ENCODE measurements at regions not wholly inside any gene's neighbourhood (a gene's known extent, or its start where the extent isn't known, plus 50 kb on each side); places are given as distances from the start of the nearest gene placed in this dataset.
"Not testable (repeated sequence)": the region's sequence is repeated elsewhere in the genome, so short reads cannot be mapped to it uniquely, and the experiment has no call there.

GRCh38 chr4:55712835-55713234 is 76.7 kb upstream of the NMU start:
- H3K14ac ChIP-seq (ENCODE audit: low read length); H3K27ac ChIP-seq (replicated peaks; ENCODE audit: low read length); H2BK120ac ChIP-seq (ENCODE audit: low read depth, low read length); H2BK15ac ChIP-seq (ENCODE audit: low read length); H3K9me3 ChIP-seq (replicated peaks in 1 of 2; ENCODE audit: control insufficient read depth in 2 of 2, insufficient read depth in 1 of 2, low read depth in 1 of 2, low read length in 2 of 2); H3K4ac ChIP-seq (ENCODE audit: low read length); H2BK12ac ChIP-seq (ENCODE audit: low read length); H3K23ac ChIP-seq (ENCODE audit: low read depth, low read length, poor library complexity); H3K4me2 ChIP-seq (ENCODE audit: insufficient read depth, low read length, poor library complexity, severe bottlenecking); H4K8ac ChIP-seq (ENCODE audit: low read depth, low read length); H3K36me3 ChIP-seq (replicated peaks in 1 of 2; ENCODE audit: control insufficient read depth in 2 of 2, insufficient read depth in 2 of 2, low read length in 2 of 2); H3K18ac ChIP-seq (ENCODE audit: low read length); H2BK5ac ChIP-seq (ENCODE audit: low read length); H4K91ac ChIP-seq (ENCODE audit: low read depth, low read length, poor library complexity); H3K27me3 ChIP-seq (ENCODE audit: control insufficient read depth in 3 of 3, insufficient read depth in 3 of 3, low read depth in 1 of 3, low read length in 3 of 3); H2AK5ac ChIP-seq (ENCODE audit: low read depth, low read length); H3K9ac ChIP-seq (ENCODE audit: low read depth, low read length, poor library complexity); H3K4me1 ChIP-seq (ENCODE audit: control insufficient read depth in 2 of 2, insufficient read depth in 1 of 2, low read depth in 1 of 2, low read length in 2 of 2); H3K79me1 ChIP-seq (ENCODE audit: low read depth, low read length); H2AFZ ChIP-seq (ENCODE audit: low read length); DNase-seq (ENCODE audit: low spot score); H3K4me3 ChIP-seq (ENCODE audit: low read length in 2 of 2): not testable (repeated sequence)
- no CpG with 5 or more reads among the region's 2 CpGs for WGBS, 2 donors (ENCODE audit: extremely low coverage in 2 of 2, insufficient read length in 2 of 2, insufficient replicate concordance in 1 of 2)

GRCh38 chr4:55721651-55722050 is 85.6 kb upstream of the NMU start:
- no peak overlapping the region for H3K23ac ChIP-seq (ENCODE audit: low read depth, low read length, poor library complexity)
- no peak overlapping the region for H3K27ac ChIP-seq (replicated peaks; ENCODE audit: low read length)
- H3K79me1 ChIP-seq (ENCODE audit: low read depth, low read length) = no peaks in the 10 kb centered on the region
- H3K4ac ChIP-seq (ENCODE audit: low read length) = no peak overlapping the region
- no peak overlapping the region for H3K9ac ChIP-seq (ENCODE audit: low read depth, low read length, poor library complexity)
- H2BK15ac ChIP-seq (ENCODE audit: low read length) = no peak overlapping the region
- H4K91ac ChIP-seq (ENCODE audit: low read depth, low read length, poor library complexity) = no peak overlapping the region
- no peak overlapping the region for H4K8ac ChIP-seq (ENCODE audit: low read depth, low read length)
- no peaks in the 10 kb centered on the region for H3K4me1 ChIP-seq (ENCODE audit: control insufficient read depth in 2 of 2, insufficient read depth in 1 of 2, low read depth in 1 of 2, low read length in 2 of 2)
- H3K4me2 ChIP-seq (ENCODE audit: insufficient read depth, low read length, poor library complexity, severe bottlenecking) = no peak overlapping the region
- no peaks in the 10 kb centered on the region for H3K9me3 ChIP-seq (replicated peaks in 1 of 2; ENCODE audit: control insufficient read depth in 2 of 2, insufficient read depth in 1 of 2, low read depth in 1 of 2, low read length in 2 of 2)
- DNase-seq (ENCODE audit: low spot score) = no peak
- H3K36me3 ChIP-seq (replicated peaks in 1 of 2; ENCODE audit: control insufficient read depth in 2 of 2, insufficient read depth in 2 of 2, low read length in 2 of 2) = no peaks in the 10 kb centered on the region
- no peak overlapping the region for H2BK120ac ChIP-seq (ENCODE audit: low read depth, low read length)
- no peak overlapping the region for H2AK5ac ChIP-seq (ENCODE audit: low read depth, low read length)
- peaks cover 0 to 2% (median 0%) of the 10 kb centered on the region in 3 experiments for H3K27me3 ChIP-seq (ENCODE audit: control insufficient read depth in 3 of 3, insufficient read depth in 3 of 3, low read depth in 1 of 3, low read length in 3 of 3)
- H2BK12ac ChIP-seq (ENCODE audit: low read length) = no peak overlapping the region
- no peak overlapping the region for H3K14ac ChIP-seq (ENCODE audit: low read length)
- H2AFZ ChIP-seq (ENCODE audit: low read length) = no peak overlapping the region
- H3K18ac ChIP-seq (ENCODE audit: low read length) = no peak overlapping the region
- no peak overlapping the region for H2BK5ac ChIP-seq (ENCODE audit: low read length)
- H3K4me3 ChIP-seq (ENCODE audit: low read length in 2 of 2) = no peak overlapping the region

- H4K91ac ChIP-seq (ENCODE audit: low read depth, low read length, poor library complexity) = no peak overlapping the region
- H3K4me1 ChIP-seq (ENCODE audit: control insufficient read depth in 2 of 2, insufficient read depth in 1 of 2, low read depth in 1 of 2, low read length in 2 of 2) = no peaks in the 10 kb centered on the region
- no CpG with 5 or more reads among the region's 6 CpGs for WGBS, 2 donors (ENCODE audit: extremely low coverage in 2 of 2, insufficient read length in 2 of 2, insufficient replicate concordance in 1 of 2)
- H3K4ac ChIP-seq (ENCODE audit: low read length) = no peak overlapping the region
- H3K27me3 ChIP-seq (ENCODE audit: control insufficient read depth in 3 of 3, insufficient read depth in 3 of 3, low read depth in 1 of 3, low read length in 3 of 3) = peaks cover 0 to 2% (median 0%) of the 10 kb centered on the region in 3 experiments
- H3K23ac ChIP-seq (ENCODE audit: low read depth, low read length, poor library complexity) = no peak overlapping the region
- DNase-seq (ENCODE audit: low spot score) = no peak
- no peaks in the 10 kb centered on the region for H3K79me1 ChIP-seq (ENCODE audit: low read depth, low read length)
- H2BK120ac ChIP-seq (ENCODE audit: low read depth, low read length) = no peak overlapping the region
- peak overlapping the region in 1 of 2 donors; percentile 36 for H3K4me3 ChIP-seq (ENCODE audit: low read length in 2 of 2)
- no peak overlapping the region for H3K9ac ChIP-seq (ENCODE audit: low read depth, low read length, poor library complexity)
- no peak overlapping the region for H3K14ac ChIP-seq (ENCODE audit: low read length)
- H3K27ac ChIP-seq (replicated peaks; ENCODE audit: low read length) = no peak overlapping the region
- no peak overlapping the region for H2BK5ac ChIP-seq (ENCODE audit: low read length)
- no peak overlapping the region for H3K18ac ChIP-seq (ENCODE audit: low read length)
- no peak overlapping the region for H2BK15ac ChIP-seq (ENCODE audit: low read length)
- H3K4me2 ChIP-seq (ENCODE audit: insufficient read depth, low read length, poor library complexity, severe bottlenecking) = no peak overlapping the region
- H4K8ac ChIP-seq (ENCODE audit: low read depth, low read length) = no peak overlapping the region
- H2BK12ac ChIP-seq (ENCODE audit: low read length) = no peak overlapping the region
- H3K36me3 ChIP-seq (replicated peaks in 1 of 2; ENCODE audit: control insufficient read depth in 2 of 2, insufficient read depth in 2 of 2, low read length in 2 of 2) = no peaks in the 10 kb centered on the region
- H2AFZ ChIP-seq (ENCODE audit: low read length) = no peak overlapping the region
- H2AK5ac ChIP-seq (ENCODE audit: low read depth, low read length) = no peak overlapping the region
- H3K9me3 ChIP-seq (replicated peaks in 1 of 2; ENCODE audit: control insufficient read depth in 2 of 2, insufficient read depth in 1 of 2, low read depth in 1 of 2, low read length in 2 of 2) = no peaks in the 10 kb centered on the region
Observed at GRCh38 chr4:55722132-55722531, 86.0 kb upstream of the NMU start.

DNA sequence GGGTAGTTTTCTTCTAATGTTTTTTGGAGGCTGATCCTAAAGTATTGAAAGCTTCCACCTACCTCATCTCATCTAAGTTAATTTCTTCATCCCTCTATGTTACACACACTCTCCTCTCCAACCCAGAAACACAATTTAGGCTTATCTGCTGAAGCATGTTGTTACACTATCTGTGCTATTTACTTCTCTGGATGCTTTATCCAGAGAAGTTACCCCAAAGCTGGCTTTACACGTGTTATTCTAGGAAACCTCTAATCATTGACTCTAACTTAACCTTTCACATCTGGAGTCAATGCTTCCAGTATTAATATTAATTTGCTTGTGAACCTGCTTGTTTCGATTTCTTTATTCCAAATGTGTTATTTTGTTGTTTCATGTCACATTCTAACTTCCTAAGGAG is 87.3 kb upstream of the NMU start:
- Histone ChIP-seq H3K14ac (ENCODE audit: low read length) (no peak overlapping the region), H3K18ac (ENCODE audit: low read length) (no peak overlapping the region), H3K4me3 (ENCODE audit: low read length in 2 of 2) (no peak overlapping the region), H2BK120ac (ENCODE audit: low read depth, low read length) (no peak overlapping the region), H3K4me1 (ENCODE audit: control insufficient read depth in 2 of 2, insufficient read depth in 1 of 2, low read depth in 1 of 2, low read length in 2 of 2) (no peaks in the 10 kb centered on the region), H2BK5ac (ENCODE audit: low read length) (no peak overlapping the region), H4K91ac (ENCODE audit: low read depth, low read length, poor library complexity) (no peak overlapping the region), H3K27ac (replicated peaks; ENCODE audit: low read length) (no peak overlapping the region), H2BK15ac (ENCODE audit: low read length) (no peak overlapping the region), H3K79me1 (ENCODE audit: low read depth, low read length) (no peaks in the 10 kb centered on the region), H4K8ac (ENCODE audit: low read depth, low read length) (no peak overlapping the region), H2AFZ (ENCODE audit: low read length) (no peak overlapping the region), H3K4ac (ENCODE audit: low read length) (no peak overlapping the region), H2AK5ac (ENCODE audit: low read depth, low read length) (no peak overlapping the region), H3K36me3 (replicated peaks in 1 of 2; ENCODE audit: control insufficient read depth in 2 of 2, insufficient read depth in 2 of 2, low read length in 2 of 2) (no peaks in the 10 kb centered on the region), H3K27me3 (ENCODE audit: control insufficient read depth in 3 of 3, insufficient read depth in 3 of 3, low read depth in 1 of 3, low read length in 3 of 3) (no peaks in the 10 kb centered on the region), H3K23ac (ENCODE audit: low read depth, low read length, poor library complexity) (no peak overlapping the region), H3K4me2 (ENCODE audit: insufficient read depth, low read length, poor library complexity, severe bottlenecking) (no peak overlapping the region), H2BK12ac (ENCODE audit: low read length) (no peak overlapping the region), H3K9ac (ENCODE audit: low read depth, low read length, poor library complexity) (no peak overlapping the region), H3K9me3 (replicated peaks in 1 of 2; ENCODE audit: control insufficient read depth in 2 of 2, insufficient read depth in 1 of 2, low read depth in 1 of 2, low read length in 2 of 2) (no peaks in the 10 kb centered on the region)
- WGBS, 2 donors (ENCODE audit: extremely low coverage in 2 of 2, insufficient read length in 2 of 2, insufficient replicate concordance in 1 of 2) = no CpG with 5 or more reads among the region's 2 CpGs
- no peak for DNase-seq (ENCODE audit: low spot score)
